ENCODE measurements at regions not wholly inside any gene's neighbourhood (a gene's known extent, or its start where the extent isn't known, plus 50 kb on each side); places are given as distances from the start of the nearest gene placed in this dataset.

- peak in 2 of 3 donors; percentile 31 to 59 for DNase-seq
Observed at GRCh38 chr20:4069751-4070150, 54.4 kb upstream of the RNF24 start.

GRCh38 chr20:4068708-4069107, 53.4 kb upstream of the RNF24 start:
- DNase-seq = no peak

- DNase-seq = peak; percentile 76 to 77 (median 76)
Observed at GRCh38 chr20:4067600-4068261, 52.4 kb upstream of the RNF24 start.

GRCh38 chr20:4066551-4066950, 51.2 kb upstream of the RNF24 start:
- DNase-seq = no peak

GRCh38 chr20:4065391-4065844, 50.1 kb upstream of the RNF24 start:
- DNase-seq = no peak

Measured in suppressor macrophage treated with lipopolysaccharide for 1 hour (primary cell).